Tibial nerve (tissue), 4 donors: ENCODE measurements at regions not wholly inside any gene's neighbourhood (a gene's known extent, or its start where the extent isn't known, plus 50 kb on each side); places are given as distances from the start of the nearest gene placed in this dataset.

Source experiments
- DNase-seq, 2 donors: peaks; one replicate each; pipeline ENCODE4 v3.0.0-alpha.2; 2019; ENCODE audit warnings: low spot score in 2 of 2
- H3K27ac ChIP-seq, 4 donors: fragments of 200-600 bp; sonication (generic) in 3 of 4; one replicate each; pipeline ENCODE4 v1.5.1; 2017 to 2019; ENCODE audit warnings: mild to moderate bottlenecking in 1 of 4
- H3K27me3 ChIP-seq, 2 donors: fragments of 200-600 bp; sonication (generic) in 1 of 2; one replicate each; pipeline versions ENCODE4 v1.5.1 to v1.6.0; 2017 to 2019
- H3K36me3 ChIP-seq, 3 donors: fragments of 200-600 bp; sonication (generic); one replicate each; pipeline ENCODE4 v1.5.1; 2018 to 2019
- H3K4me1 ChIP-seq, 4 donors: fragments of 200-600 bp; sonication (generic) in 3 of 4; one replicate each; pipeline ENCODE4 v1.5.1; 2017 to 2019
- H3K4me3 ChIP-seq, 4 donors: fragments of 200-600 bp; sonication (generic) in 3 of 4; one replicate each; pipeline ENCODE4 v1.5.1; 2017 to 2019; ENCODE audit warnings: mild to moderate bottlenecking in 1 of 4, moderate library complexity in 1 of 4
- H3K9me3 ChIP-seq, 4 donors: fragments of 200-600 bp; sonication (generic) in 3 of 4; one replicate each; pipeline ENCODE4 v1.5.1; 2017 to 2019
- EP300 ChIP-seq, 2 donors: sonication (generic); formaldehyde crosslinking; IDR thresholded peaks; one replicate each; pipeline ENCODE4 v1.6.1; 2017; ENCODE audit warnings: antibody characterized with exemption in 2 of 2, mild to moderate bottlenecking in 1 of 2
- POLR2A ChIP-seq, 2 donors: fragments of 450-650 bp; IDR thresholded peaks; one replicate each; pipeline ENCODE4 v1.6.1; 2017; ENCODE audit warnings: antibody characterized with exemption in 2 of 2, mild to moderate bottlenecking in 2 of 2, moderate library complexity in 2 of 2
- WGBS, 2 donors: methylation state at CpG; one replicate each; pipeline ENCODE4 v1.1.5; 2018; 5-methylcytosine and 5-hydroxymethylcytosine counted together
- TF ChIP-seq, protein P1 (sequence below), 5 experiments: fragments of 200-600 bp in 3 of 5; fragments of 450-650 bp in 2 of 5; sonication (generic) in 3 of 5; IDR thresholded peaks; one replicate each; pipeline ENCODE4 v1.5.1; 2016 to 2019; ENCODE audit warnings: antibody characterized with exemption in 5 of 5, mild to moderate bottlenecking in 3 of 5, moderate library complexity in 2 of 5

DNA sequence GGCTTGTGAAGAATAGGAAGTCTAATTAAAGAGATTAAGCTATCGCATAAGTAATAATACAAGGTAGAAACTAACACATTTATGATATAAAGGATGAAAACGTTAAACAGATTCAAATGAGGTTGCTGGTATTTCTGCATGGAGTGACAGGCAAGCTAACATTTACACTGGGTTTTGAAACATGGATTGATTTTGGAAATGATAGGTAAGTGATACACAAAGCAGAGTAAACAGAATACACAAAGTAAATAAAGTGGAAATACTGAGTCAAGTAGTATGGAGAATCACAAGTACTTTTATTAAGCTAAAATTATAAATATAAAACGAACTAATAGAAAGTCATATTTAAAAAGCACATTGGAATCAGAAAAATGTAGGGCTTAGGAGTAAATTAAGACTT lies 665.3 kb downstream of the STPG2 start:
- no peak for DNase-seq
- no peaks in the 10 kb centered on the region for H3K9me3 ChIP-seq
- TF ChIP-seq EP300 (IDR thresholded peaks at IDR 0.05) (no peak), POLR2A (IDR thresholded peaks at IDR 0.05) (no peak)
- TF ChIP-seq, protein P1, sequence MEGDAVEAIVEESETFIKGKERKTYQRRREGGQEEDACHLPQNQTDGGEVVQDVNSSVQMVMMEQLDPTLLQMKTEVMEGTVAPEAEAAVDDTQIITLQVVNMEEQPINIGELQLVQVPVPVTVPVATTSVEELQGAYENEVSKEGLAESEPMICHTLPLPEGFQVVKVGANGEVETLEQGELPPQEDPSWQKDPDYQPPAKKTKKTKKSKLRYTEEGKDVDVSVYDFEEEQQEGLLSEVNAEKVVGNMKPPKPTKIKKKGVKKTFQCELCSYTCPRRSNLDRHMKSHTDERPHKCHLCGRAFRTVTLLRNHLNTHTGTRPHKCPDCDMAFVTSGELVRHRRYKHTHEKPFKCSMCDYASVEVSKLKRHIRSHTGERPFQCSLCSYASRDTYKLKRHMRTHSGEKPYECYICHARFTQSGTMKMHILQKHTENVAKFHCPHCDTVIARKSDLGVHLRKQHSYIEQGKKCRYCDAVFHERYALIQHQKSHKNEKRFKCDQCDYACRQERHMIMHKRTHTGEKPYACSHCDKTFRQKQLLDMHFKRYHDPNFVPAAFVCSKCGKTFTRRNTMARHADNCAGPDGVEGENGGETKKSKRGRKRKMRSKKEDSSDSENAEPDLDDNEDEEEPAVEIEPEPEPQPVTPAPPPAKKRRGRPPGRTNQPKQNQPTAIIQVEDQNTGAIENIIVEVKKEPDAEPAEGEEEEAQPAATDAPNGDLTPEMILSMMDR (IDR thresholded peaks at IDR 0.05), result no peak
- H3K4me3 ChIP-seq, result no peak overlapping the region
- WGBS, 2 donors, result 83 to 86% methylated on average over 3 of the region's 3 CpGs
- H3K36me3 ChIP-seq, result no peaks in the 10 kb centered on the region
- no peaks in the 10 kb centered on the region for H3K27me3 ChIP-seq
- H3K27ac ChIP-seq, result no peak overlapping the region
- H3K4me1 ChIP-seq, result no peaks in the 10 kb centered on the region

DNA sequence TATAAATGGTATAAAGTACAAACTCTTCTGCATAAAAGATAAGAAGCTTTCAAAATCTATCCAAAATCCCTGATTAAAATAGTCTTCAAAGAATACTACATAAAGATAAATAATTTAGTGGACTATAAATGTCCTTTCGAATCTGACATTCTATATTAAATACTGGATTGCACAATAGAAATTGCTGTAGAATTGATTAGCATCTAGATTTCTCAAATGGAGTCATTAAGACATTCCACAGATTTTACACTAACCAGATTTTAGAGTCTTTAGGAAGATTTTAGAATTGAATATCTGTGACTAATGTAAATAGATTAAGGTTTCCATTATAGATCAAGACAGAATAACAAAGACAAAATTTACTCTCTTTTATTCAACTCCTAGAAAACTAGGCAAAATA lies 663.9 kb downstream of the STPG2 start:
- no peaks in the 10 kb centered on the region for H3K27me3 ChIP-seq
- no peaks in the 10 kb centered on the region for H3K36me3 ChIP-seq
- no peaks in the 10 kb centered on the region for H3K4me1 ChIP-seq
- no peak for DNase-seq
- no peaks in the 10 kb centered on the region for H3K9me3 ChIP-seq
- H3K4me3 ChIP-seq, result no peak overlapping the region
- 61% methylated on average over 1 of the region's 1 CpG for WGBS, 2 donors
- TF ChIP-seq POLR2A (IDR thresholded peaks at IDR 0.05), result no peak
- TF ChIP-seq, protein P1 (IDR thresholded peaks at IDR 0.05), result no peak
- TF ChIP-seq EP300 (IDR thresholded peaks at IDR 0.05), result no peak
- no peak overlapping the region for H3K27ac ChIP-seq

DNA sequence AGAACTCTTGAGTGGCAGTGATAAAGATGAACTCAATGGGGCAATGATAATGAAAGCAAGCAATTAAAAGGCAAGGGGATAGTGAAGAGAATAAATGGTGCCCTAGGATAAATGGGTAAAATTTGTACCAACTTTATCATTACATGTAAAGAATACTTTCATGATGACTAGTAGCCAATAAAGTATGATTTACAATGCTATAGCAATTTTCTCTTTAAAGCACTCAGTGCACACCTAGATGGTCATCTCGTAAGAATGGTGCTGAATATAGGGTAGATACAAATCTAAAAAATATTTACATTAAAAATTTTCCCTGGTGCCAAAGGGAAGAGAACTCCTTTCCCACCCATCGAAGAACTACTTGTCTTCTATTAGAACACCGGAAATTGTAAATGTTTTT lies 651.4 kb downstream of the STPG2 start:
- no peak for DNase-seq
- no peaks in the 10 kb centered on the region for H3K27me3 ChIP-seq
- H3K4me3 ChIP-seq, result no peak overlapping the region
- 90 to 93% methylated on average over 3 of the region's 3 CpGs for WGBS, 2 donors
- TF ChIP-seq EP300 (IDR thresholded peaks at IDR 0.05) (no peak), POLR2A (IDR thresholded peaks at IDR 0.05) (no peak)
- TF ChIP-seq, protein P1 (IDR thresholded peaks at IDR 0.05), result no peak
- peaks cover 0 to 5% (median 0%) of the 10 kb centered on the region in 4 donors for H3K4me1 ChIP-seq
- no peak overlapping the region for H3K27ac ChIP-seq
- no peaks in the 10 kb centered on the region for H3K36me3 ChIP-seq
- no peaks in the 10 kb centered on the region for H3K9me3 ChIP-seq

DNA sequence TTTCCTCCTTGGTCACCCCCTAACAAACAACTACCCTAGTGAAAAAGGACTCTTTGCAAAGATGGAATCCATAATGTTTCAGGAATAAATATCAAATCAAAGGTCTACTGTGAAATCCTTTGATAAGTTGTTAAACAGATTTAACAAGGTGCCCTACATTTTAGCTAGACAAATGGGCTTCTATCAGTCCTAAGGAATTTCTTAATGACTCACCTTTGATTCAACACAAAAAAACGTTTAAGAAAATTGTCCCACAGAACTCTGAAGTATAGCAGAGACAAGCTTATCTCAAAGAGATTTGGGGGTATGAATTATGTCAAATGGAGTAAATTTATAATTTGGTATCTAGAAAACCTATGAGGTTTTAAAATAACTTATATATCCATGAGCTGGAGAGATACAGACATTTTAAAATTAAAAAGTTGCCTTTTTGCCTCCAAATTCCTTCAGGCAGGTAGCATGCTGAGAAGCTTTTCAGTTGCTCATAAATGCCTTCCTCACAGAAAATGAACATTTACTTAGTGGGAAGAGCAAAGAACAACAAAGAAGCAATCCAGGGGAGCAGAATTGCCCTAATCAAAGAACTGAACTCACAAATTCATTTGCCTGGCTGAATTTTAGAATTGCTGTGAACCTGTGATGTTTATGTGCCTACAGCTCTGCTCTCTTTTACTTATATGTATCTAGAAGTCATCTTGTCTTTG lies 649.3 kb downstream of the STPG2 start:
- H3K4me1 ChIP-seq, result peaks cover 0 to 5% (median 0%) of the 10 kb centered on the region in 4 donors
- no peaks in the 10 kb centered on the region for H3K36me3 ChIP-seq
- 20 to 38% methylated on average over 1 of the region's 1 CpG for WGBS, 2 donors
- TF ChIP-seq, protein P1 (IDR thresholded peaks at IDR 0.05), result no peak
- no peak for TF ChIP-seq POLR2A (IDR thresholded peaks at IDR 0.05)
- no peak for TF ChIP-seq EP300 (IDR thresholded peaks at IDR 0.05)
- DNase-seq, result no peak
- H3K27me3 ChIP-seq, result no peaks in the 10 kb centered on the region
- H3K9me3 ChIP-seq, result no peaks in the 10 kb centered on the region
- H3K27ac ChIP-seq, result no peak overlapping the region
- no peak overlapping the region for H3K4me3 ChIP-seq

DNA sequence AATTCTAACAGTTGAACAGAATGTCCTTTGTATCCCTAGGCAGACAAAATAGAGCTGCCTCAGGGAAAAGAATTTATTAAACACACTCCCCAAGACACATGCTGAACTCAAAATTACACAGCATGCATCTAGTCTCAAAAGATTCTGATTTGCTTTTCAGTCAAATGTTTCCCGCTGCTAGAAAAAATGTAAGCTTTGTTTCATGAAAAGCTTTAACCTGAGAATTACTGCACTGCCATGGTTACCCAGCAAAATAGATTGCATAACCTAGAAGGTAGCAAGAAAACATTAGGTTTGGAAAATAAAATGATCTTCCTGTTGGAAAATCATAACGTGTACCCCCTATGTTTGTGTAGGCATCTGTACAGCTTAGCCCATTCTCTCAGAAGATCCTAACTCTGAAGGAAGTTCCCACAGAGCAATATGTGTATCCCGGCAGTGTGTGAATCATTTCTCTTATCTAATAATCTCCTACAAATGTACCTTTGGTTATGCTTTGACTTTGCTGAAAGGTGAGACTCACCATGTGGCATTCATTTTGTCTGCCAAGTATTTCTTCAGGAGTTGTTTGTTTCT lies 646.9 kb downstream of the STPG2 start:
- DNase-seq, result no peak
- no peaks in the 10 kb centered on the region for H3K27me3 ChIP-seq
- 21 to 22% methylated on average over 3 of the region's 3 CpGs for WGBS, 2 donors
- H3K36me3 ChIP-seq, result no peaks in the 10 kb centered on the region
- H3K27ac ChIP-seq, result no peak overlapping the region
- no peaks in the 10 kb centered on the region for H3K9me3 ChIP-seq
- TF ChIP-seq POLR2A (IDR thresholded peaks at IDR 0.05) (no peak), EP300 (IDR thresholded peaks at IDR 0.05) (no peak)
- TF ChIP-seq, protein P1 (IDR thresholded peaks at IDR 0.05), result no peak
- peaks cover 0 to 5% (median 0%) of the 10 kb centered on the region in 4 donors for H3K4me1 ChIP-seq
- H3K4me3 ChIP-seq, result no peak overlapping the region
